ENCODE measurements at regions not wholly inside any gene's neighbourhood (a gene's known extent, or its start where the extent isn't known, plus 50 kb on each side); places are given as distances from the start of the nearest gene placed in this dataset.

GRCh38 chr4:127505203-127505602 is 127.6 kb upstream of the INTU start:
- TF ChIP-seq CTCF (IDR thresholded peaks at IDR 0.05 in 4 of 5, conservative IDR thresholded peaks at IDR 0.05 in 1 of 5) (no peak), POLR2A (IDR thresholded peaks at IDR 0.05) (no peak)
